ENCODE measurements at regions not wholly inside any gene's neighbourhood (a gene's known extent, or its start where the extent isn't known, plus 50 kb on each side); places are given as distances from the start of the nearest gene placed in this dataset.

DNA sequence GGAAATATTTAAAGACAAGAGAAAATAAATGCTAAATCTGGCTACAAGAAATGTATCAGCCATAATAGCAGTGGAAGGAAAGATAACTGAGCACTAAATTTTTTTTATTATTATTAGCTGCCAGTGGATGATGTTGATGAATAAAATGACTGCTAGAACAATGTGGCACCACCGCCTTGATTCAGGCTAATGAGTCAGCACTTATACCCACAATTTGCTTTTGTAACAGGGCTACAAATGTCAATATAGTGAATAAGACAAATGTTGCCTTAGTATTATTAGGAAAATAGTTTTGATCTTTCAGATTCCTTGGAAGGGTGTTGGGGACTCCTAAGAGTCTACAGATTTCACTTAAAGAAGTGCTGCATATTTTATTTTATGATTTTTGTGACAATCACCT lies 555.2 kb upstream of the GRAMD2B start:
- no peaks in the 10 kb centered on the region for H3K27me3 ChIP-seq (ENCODE audit: control insufficient read depth, insufficient read depth, low read length)
- no peaks in the 10 kb centered on the region; the same call in 1 of the 2 replicates for H3K4me1 ChIP-seq (ENCODE audit: control insufficient read depth, insufficient read depth, low read length)
- WGBS (ENCODE audit: insufficient coverage, insufficient read length), result no CpG with 5 or more reads among the region's 1 CpG
- no peak overlapping the region for H3K4me3 ChIP-seq (ENCODE audit: low read length)
- no peak for DNase-seq (ENCODE audit: low read depth, low spot score)
- no peaks in the 10 kb centered on the region for H3K9me3 ChIP-seq (ENCODE audit: control insufficient read depth, insufficient read depth, low read length)
- no peak overlapping the region for H3K27ac ChIP-seq (ENCODE audit: low read length)
- no peaks in the 10 kb centered on the region for H3K36me3 ChIP-seq (ENCODE audit: control insufficient read depth, insufficient read depth, low read length)

DNA sequence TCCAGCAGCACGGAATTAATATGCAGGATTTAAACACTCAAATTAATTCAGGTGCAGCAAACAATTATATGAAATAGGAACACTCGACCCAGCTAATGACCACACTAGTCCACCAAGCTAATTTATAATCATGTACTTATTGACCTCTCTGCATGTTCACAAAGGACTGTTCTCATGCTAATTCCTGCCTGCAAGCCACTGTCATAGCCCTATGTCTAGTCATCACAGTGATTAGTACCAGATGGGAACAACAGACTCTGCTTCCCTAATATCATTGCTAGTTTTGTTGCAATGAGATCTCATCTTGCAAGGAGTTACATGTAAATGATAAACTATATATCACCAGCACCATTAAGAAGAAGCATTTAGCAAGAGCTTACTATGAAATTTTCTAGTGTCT lies 553.0 kb upstream of the GRAMD2B start:
- no peak overlapping the region for H3K27ac ChIP-seq (ENCODE audit: low read length)
- WGBS (ENCODE audit: insufficient coverage, insufficient read length), result no CpG with 5 or more reads among the region's 2 CpGs
- H3K4me1 ChIP-seq (ENCODE audit: control insufficient read depth, insufficient read depth, low read length), result no peaks in the 10 kb centered on the region; the same call in 1 of the 2 replicates
- no peaks in the 10 kb centered on the region for H3K9me3 ChIP-seq (ENCODE audit: control insufficient read depth, insufficient read depth, low read length)
- no peaks in the 10 kb centered on the region for H3K27me3 ChIP-seq (ENCODE audit: control insufficient read depth, insufficient read depth, low read length)
- DNase-seq (ENCODE audit: low read depth, low spot score), result no peak
- no peak overlapping the region for H3K4me3 ChIP-seq (ENCODE audit: low read length)
- H3K36me3 ChIP-seq (ENCODE audit: control insufficient read depth, insufficient read depth, low read length), result no peaks in the 10 kb centered on the region

DNA sequence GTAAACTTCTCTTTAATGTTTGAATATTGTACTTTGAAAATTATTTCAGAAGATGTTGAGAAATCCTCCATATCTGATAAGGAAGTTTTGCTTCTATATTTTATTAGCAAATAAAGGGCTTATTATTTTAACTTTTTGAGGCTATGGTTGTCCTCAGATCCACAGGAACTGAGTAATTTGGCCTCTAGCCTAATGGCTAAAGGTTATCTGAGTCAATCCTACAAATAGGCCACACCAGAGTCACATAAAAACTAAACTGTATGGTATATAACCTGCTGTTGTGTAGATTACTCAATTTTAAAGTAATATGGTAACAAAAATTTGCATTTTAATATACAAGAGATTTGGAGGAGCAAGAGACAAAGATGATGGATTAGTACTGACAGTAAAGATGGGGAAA lies 549.2 kb upstream of the GRAMD2B start:
- no peaks in the 10 kb centered on the region for H3K9me3 ChIP-seq (ENCODE audit: control insufficient read depth, insufficient read depth, low read length)
- no peaks in the 10 kb centered on the region for H3K27me3 ChIP-seq (ENCODE audit: control insufficient read depth, insufficient read depth, low read length)
- no peak for DNase-seq (ENCODE audit: low read depth, low spot score)
- H3K36me3 ChIP-seq (ENCODE audit: control insufficient read depth, insufficient read depth, low read length), result no peaks in the 10 kb centered on the region
- no peak overlapping the region for H3K4me3 ChIP-seq (ENCODE audit: low read length)
- no peak overlapping the region for H3K27ac ChIP-seq (ENCODE audit: low read length)
- no peaks in the 10 kb centered on the region; the same call in 1 of the 2 replicates for H3K4me1 ChIP-seq (ENCODE audit: control insufficient read depth, insufficient read depth, low read length)

DNA sequence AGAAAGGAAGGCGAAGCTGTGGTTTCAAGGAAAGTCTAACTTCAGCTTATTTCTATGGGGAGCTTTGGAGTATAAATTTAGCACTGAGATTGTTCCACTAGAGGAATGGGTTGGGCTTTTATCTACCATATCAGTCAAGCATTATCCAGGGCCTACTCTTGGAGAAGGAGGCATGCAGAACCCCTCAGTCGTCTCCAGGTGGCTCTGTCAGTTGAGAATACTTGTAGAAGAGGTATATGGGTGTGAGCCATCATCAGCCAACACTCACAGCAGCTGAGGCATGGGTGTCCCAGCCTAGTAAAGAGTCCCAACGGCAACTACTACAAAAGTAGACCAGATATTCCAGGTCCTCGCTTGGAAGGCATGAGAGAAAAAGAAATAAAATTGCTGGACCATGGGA lies 548.5 kb upstream of the GRAMD2B start:
- Histone ChIP-seq H3K4me1 (ENCODE audit: control insufficient read depth, insufficient read depth, low read length) (no peaks in the 10 kb centered on the region; the same call in 1 of the 2 replicates), H3K9me3 (ENCODE audit: control insufficient read depth, insufficient read depth, low read length) (no peaks in the 10 kb centered on the region), H3K27ac (ENCODE audit: low read length) (no peak overlapping the region), H3K27me3 (ENCODE audit: control insufficient read depth, insufficient read depth, low read length) (no peaks in the 10 kb centered on the region), H3K4me3 (ENCODE audit: low read length) (no peak overlapping the region), H3K36me3 (ENCODE audit: control insufficient read depth, insufficient read depth, low read length) (no peaks in the 10 kb centered on the region)
- peak; percentile 5 for DNase-seq (ENCODE audit: low read depth, low spot score)
- no CpG with 5 or more reads among the region's 4 CpGs for WGBS (ENCODE audit: insufficient coverage, insufficient read length)

DNA sequence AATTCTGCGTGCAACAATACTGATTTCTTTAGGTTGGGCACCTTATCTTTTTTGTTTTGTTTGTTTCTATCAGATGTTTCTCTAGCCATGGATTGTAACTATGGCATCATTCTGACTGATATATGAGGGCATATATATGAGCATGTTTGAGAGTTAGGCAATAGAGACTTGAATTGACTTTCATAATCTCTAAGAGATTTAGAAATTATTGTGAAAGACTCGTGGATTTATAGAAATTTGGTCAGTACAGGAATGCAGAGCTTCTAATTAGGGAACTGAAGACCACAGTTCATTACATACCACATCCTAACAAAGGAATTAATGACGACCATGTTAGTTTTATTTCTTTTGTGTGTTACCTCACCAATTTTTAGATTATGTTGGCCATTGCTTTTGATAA lies 546.0 kb upstream of the GRAMD2B start:
- Histone ChIP-seq H3K27me3 (ENCODE audit: control insufficient read depth, insufficient read depth, low read length) (no peaks in the 10 kb centered on the region), H3K4me3 (ENCODE audit: low read length) (no peak overlapping the region), H3K9me3 (ENCODE audit: control insufficient read depth, insufficient read depth, low read length) (no peaks in the 10 kb centered on the region), H3K36me3 (ENCODE audit: control insufficient read depth, insufficient read depth, low read length) (no peaks in the 10 kb centered on the region), H3K27ac (ENCODE audit: low read length) (no peak overlapping the region), H3K4me1 (ENCODE audit: control insufficient read depth, insufficient read depth, low read length) (no peaks in the 10 kb centered on the region)
- DNase-seq (ENCODE audit: low read depth, low spot score), result no peak
- WGBS (ENCODE audit: insufficient coverage, insufficient read length), result no CpG with 5 or more reads among the region's 3 CpGs

DNA sequence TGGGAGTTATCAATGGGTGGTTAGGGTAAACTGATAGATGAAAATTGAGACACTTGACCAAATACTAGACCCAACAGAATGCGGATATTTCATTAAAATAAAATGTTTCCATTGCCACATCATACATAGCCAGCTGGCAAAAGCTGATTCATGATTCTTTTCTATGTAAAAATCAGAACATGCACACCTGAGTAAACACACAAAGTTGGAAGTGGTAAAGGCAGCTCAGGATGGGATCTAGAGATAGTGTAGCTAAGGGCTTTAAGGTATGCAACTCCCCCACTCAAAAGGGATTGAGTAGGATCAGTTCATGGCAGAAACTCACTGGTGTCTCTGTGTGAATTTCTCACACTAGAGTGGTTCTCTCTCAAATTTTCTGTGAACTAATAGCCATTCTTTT lies 541.1 kb upstream of the GRAMD2B start:
- H3K27ac ChIP-seq (ENCODE audit: low read length), result no peak overlapping the region

DNA sequence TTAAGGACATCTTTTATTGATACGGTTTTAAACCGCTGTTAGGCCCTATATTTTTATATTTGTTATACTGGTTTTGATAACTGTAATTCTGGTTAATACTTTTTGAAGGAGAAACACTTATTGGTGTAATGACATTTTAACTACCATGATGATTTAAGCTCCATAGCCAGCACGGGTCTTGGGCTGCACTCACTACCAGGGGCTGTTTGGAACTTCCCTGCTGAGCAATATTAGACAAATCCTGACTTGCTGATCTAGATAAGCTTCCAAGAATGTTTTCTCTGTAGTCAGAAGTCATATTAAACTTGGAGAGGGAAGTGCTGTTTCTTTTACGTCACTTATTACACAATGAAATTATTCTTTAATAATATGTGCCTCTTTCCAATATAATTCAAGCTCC lies 540.0 kb upstream of the GRAMD2B start:
- Histone ChIP-seq H3K36me3 (ENCODE audit: control insufficient read depth, insufficient read depth, low read length) (no peaks in the 10 kb centered on the region), H3K4me1 (ENCODE audit: control insufficient read depth, insufficient read depth, low read length) (no peaks in the 10 kb centered on the region), H3K9me3 (ENCODE audit: control insufficient read depth, insufficient read depth, low read length) (no peaks in the 10 kb centered on the region), H3K4me3 (ENCODE audit: low read length) (no peak overlapping the region), H3K27me3 (ENCODE audit: control insufficient read depth, insufficient read depth, low read length) (no peaks in the 10 kb centered on the region), H3K27ac (ENCODE audit: low read length) (no peak overlapping the region)
- no CpG with 5 or more reads among the region's 4 CpGs for WGBS (ENCODE audit: insufficient coverage, insufficient read length)
- DNase-seq (ENCODE audit: low read depth, low spot score), result no peak

More for the DNA sequence above, 541.1 kb upstream of the GRAMD2B start:
- Histone ChIP-seq H3K36me3 (ENCODE audit: control insufficient read depth, insufficient read depth, low read length) (no peaks in the 10 kb centered on the region), H3K27me3 (ENCODE audit: control insufficient read depth, insufficient read depth, low read length) (no peaks in the 10 kb centered on the region), H3K9me3 (ENCODE audit: control insufficient read depth, insufficient read depth, low read length) (no peaks in the 10 kb centered on the region), H3K4me3 (ENCODE audit: low read length) (no peak overlapping the region), H3K4me1 (ENCODE audit: control insufficient read depth, insufficient read depth, low read length) (no peaks in the 10 kb centered on the region)
- no CpG with 5 or more reads among the region's 1 CpG for WGBS (ENCODE audit: insufficient coverage, insufficient read length)
- DNase-seq (ENCODE audit: low read depth, low spot score), result no peak

DNA sequence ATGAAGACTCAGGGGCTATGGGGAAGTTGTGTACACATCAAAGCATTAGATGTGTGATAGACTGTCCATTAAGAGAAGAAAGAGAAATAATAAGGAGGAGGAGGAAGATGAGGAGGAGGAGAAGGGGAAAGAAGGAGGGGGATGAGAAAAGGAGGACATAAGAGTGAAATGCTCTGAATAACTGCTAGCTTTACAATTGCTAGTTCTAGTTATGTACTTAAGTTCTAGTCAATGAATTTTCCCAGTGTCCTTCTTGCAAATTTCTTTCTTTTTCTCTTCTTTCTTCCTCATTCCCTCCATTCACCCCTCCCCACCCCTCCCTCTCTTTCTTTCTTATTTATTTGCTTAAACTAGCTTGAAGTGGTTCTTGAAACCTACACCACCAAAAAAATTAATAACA lies 534.9 kb upstream of the GRAMD2B start:
- H3K27ac ChIP-seq (ENCODE audit: low read length), result no peak overlapping the region
- no peaks in the 10 kb centered on the region for H3K27me3 ChIP-seq (ENCODE audit: control insufficient read depth, insufficient read depth, low read length)
- H3K9me3 ChIP-seq (ENCODE audit: control insufficient read depth, insufficient read depth, low read length), result no peaks in the 10 kb centered on the region
- H3K4me1 ChIP-seq (ENCODE audit: control insufficient read depth, insufficient read depth, low read length), result no peaks in the 10 kb centered on the region
- DNase-seq (ENCODE audit: low read depth, low spot score), result no peak
- no peaks in the 10 kb centered on the region for H3K36me3 ChIP-seq (ENCODE audit: control insufficient read depth, insufficient read depth, low read length)
- H3K4me3 ChIP-seq (ENCODE audit: low read length), result no peak overlapping the region

DNA sequence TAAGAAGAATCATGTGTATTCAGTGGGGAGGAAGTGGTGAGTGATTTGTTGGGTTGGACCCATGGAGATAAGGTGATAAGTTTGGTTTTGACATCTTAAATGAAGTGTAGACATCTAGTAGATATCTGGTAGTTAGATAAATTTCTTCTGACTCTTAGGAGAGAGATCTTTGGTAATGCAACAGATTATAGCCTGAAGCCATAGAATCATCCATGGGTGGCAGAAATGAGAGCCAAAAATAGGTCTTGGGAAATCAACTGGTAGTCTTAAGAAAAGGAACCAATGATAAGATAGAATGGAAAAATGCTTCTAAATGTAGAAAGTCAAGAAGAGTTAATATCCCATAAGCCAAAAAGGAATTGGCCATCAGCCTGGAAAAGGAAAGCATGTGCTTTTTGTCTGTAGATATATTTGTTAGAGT lies 532.7 kb upstream of the GRAMD2B start:
- Histone ChIP-seq H3K4me1 (ENCODE audit: control insufficient read depth, insufficient read depth, low read length) (no peaks in the 10 kb centered on the region), H3K36me3 (ENCODE audit: control insufficient read depth, insufficient read depth, low read length) (no peaks in the 10 kb centered on the region), H3K9me3 (ENCODE audit: control insufficient read depth, insufficient read depth, low read length) (no peaks in the 10 kb centered on the region), H3K27ac (ENCODE audit: low read length) (no peak overlapping the region), H3K4me3 (ENCODE audit: low read length) (no peak overlapping the region), H3K27me3 (ENCODE audit: control insufficient read depth, insufficient read depth, low read length) (no peaks in the 10 kb centered on the region)
- no peak for DNase-seq (ENCODE audit: low read depth, low spot score)

DNA sequence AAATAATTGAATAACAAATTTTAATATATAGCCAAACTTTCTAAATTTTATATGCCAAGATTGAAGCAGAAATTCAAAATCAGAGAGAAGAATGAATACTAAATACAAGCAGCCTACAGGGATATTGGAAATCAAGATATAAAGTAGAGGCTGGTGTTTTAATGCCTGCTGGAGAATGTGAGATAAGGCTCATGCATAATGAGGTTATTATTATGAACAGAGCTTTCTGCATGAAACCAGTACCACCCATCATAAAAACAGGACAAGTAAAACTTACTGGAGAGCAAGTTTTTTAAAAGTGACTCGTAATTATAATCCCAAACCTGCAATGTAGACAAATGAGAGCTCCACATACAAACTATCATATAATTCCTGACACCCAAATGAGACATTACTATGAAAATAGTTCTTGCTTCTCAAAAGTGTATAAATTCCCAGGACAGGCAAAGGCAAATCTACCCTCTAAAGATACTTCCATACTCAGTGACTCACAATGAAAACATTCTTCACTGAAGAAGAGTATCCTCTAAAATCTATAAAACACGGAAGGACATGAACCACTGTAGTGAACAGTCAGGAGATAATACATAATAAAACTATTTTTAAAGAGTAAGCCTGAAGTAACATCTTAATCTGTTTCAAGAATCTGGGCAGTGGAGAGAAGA lies 532.0 kb upstream of the GRAMD2B start:
- Histone ChIP-seq H3K4me3 (ENCODE audit: low read length) (no peak overlapping the region), H3K36me3 (ENCODE audit: control insufficient read depth, insufficient read depth, low read length) (no peaks in the 10 kb centered on the region), H3K4me1 (ENCODE audit: control insufficient read depth, insufficient read depth, low read length) (no peaks in the 10 kb centered on the region), H3K9me3 (ENCODE audit: control insufficient read depth, insufficient read depth, low read length) (no peaks in the 10 kb centered on the region), H3K27ac (ENCODE audit: low read length) (no peak overlapping the region), H3K27me3 (ENCODE audit: control insufficient read depth, insufficient read depth, low read length) (no peaks in the 10 kb centered on the region)
- no CpG with 5 or more reads among the region's 2 CpGs for WGBS (ENCODE audit: insufficient coverage, insufficient read length)
- DNase-seq (ENCODE audit: low read depth, low spot score), result no peak

DNA sequence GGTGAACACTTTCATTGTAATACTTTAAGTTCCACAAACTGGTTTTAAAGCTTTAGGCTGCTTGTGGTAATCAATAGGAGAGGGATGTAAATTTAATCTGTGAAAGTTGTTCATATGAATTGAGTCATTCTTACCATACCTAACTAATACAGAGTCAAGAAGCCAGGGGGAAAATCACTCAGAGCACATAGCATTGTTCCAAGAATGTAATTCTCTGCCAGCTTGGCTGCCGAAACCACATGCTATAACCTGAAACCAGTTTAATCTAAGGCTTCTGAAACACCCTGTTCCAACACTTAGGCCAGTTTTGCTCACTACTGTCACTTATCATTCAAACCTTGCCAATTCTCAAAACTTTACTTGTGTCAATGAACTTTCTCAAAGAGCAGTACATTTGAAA lies 528.8 kb upstream of the GRAMD2B start:
- Histone ChIP-seq H3K9me3 (ENCODE audit: control insufficient read depth, insufficient read depth, low read length) (no peaks in the 10 kb centered on the region), H3K27ac (ENCODE audit: low read length) (no peak overlapping the region), H3K4me1 (ENCODE audit: control insufficient read depth, insufficient read depth, low read length) (no peaks in the 10 kb centered on the region), H3K27me3 (ENCODE audit: control insufficient read depth, insufficient read depth, low read length) (no peaks in the 10 kb centered on the region), H3K36me3 (ENCODE audit: control insufficient read depth, insufficient read depth, low read length) (no peaks in the 10 kb centered on the region), H3K4me3 (ENCODE audit: low read length) (no peak overlapping the region)
- no peak for DNase-seq (ENCODE audit: low read depth, low spot score)
- no CpG with 5 or more reads among the region's 1 CpG for WGBS (ENCODE audit: insufficient coverage, insufficient read length)
